ENCODE measurements at regions not wholly inside any gene's neighbourhood (a gene's known extent, or its start where the extent isn't known, plus 50 kb on each side); places are given as distances from the start of the nearest gene placed in this dataset.
A peak's percentile ranks its signal among the peaks of the same experiment; 100 is the strongest.

- H3K4ac ChIP-seq (ENCODE audit: low read depth, low read length): no peak overlapping the region
- H2AK5ac ChIP-seq (ENCODE audit: insufficient read length, low read length): no peak overlapping the region
- H2AFZ ChIP-seq (ENCODE audit: low read length): no peak overlapping the region
- no peak overlapping the region for H3K4me3 Mint-ChIP-seq
- no peak overlapping the region for H3K9ac ChIP-seq (ENCODE audit: extremely low read depth, insufficient read length, low read length)
- H4K91ac ChIP-seq (ENCODE audit: insufficient read length, low read depth, low read length): no peak overlapping the region
- H3K4me1 Mint-ChIP-seq: peaks cover 17 to 19% of the 10 kb centered on the region in 2 experiments
- H4K20me1 ChIP-seq (ENCODE audit: control insufficient read depth, insufficient read depth, insufficient read length): no peaks in the 10 kb centered on the region
- H2BK12ac ChIP-seq (ENCODE audit: insufficient read length, low read depth, low read length): no peak overlapping the region
- H3K14ac ChIP-seq (ENCODE audit: insufficient read depth, low read length): no peak overlapping the region
- no peaks in the 10 kb centered on the region for H3K9me3 ChIP-seq (ENCODE audit: control insufficient read depth, low read depth, low read length)
- H3K4me2 ChIP-seq (ENCODE audit: insufficient read depth, insufficient read length, low read length): no peak overlapping the region
- no peaks in the 10 kb centered on the region for H3K79me2 ChIP-seq (ENCODE audit: insufficient read depth, low read length)
- H3K27ac ChIP-seq (ENCODE audit: insufficient read length, low read depth, low read length): no peak overlapping the region
- H3K9me3 Mint-ChIP-seq: peaks cover 10 to 20% of the 10 kb centered on the region in 2 experiments; a peak in 4 of 5 replicates
- H2BK5ac ChIP-seq (ENCODE audit: insufficient read length, low read length): no peak overlapping the region
- H2BK120ac ChIP-seq (ENCODE audit: low read depth, low read length, poor library complexity, severe bottlenecking): peak overlapping the region; percentile 7
- no peaks in the 10 kb centered on the region; the same call in 1 of the 2 replicates for H3K27me3 Mint-ChIP-seq (ENCODE audit: low read depth)
- no peak for DNase-seq
- no peak overlapping the region; a peak in 1 of 7 replicates for H3K27ac Mint-ChIP-seq
- peaks cover 6 to 23% (median 16%) of the 10 kb centered on the region in 3 experiments; a peak in 6 of 7 replicates for H3K36me3 Mint-ChIP-seq (ENCODE audit: insufficient read depth in 1 of 3, low read depth in 3 of 3)
- no peaks in the 10 kb centered on the region; the same call in none of the 2 replicates for H3K4me1 ChIP-seq (ENCODE audit: insufficient read depth, low read length)
- H3K56ac ChIP-seq (ENCODE audit: insufficient read length, low read depth, low read length): no peak overlapping the region
- no peak overlapping the region for H2BK15ac ChIP-seq (ENCODE audit: low read depth, low read length)
- no peak for TF ChIP-seq CTCF (conservative IDR thresholded peaks at IDR 0.05)
- no peak overlapping the region for H3K23ac ChIP-seq (ENCODE audit: insufficient read length, low read depth, low read length)
- no peaks in the 10 kb centered on the region for H3K27me3 ChIP-seq (ENCODE audit: insufficient read depth, low read length)
- H3K79me1 ChIP-seq (ENCODE audit: insufficient read depth, low read depth, low read length, poor library complexity, severe bottlenecking): no peaks in the 10 kb centered on the region
- no peak overlapping the region for H2BK20ac ChIP-seq (ENCODE audit: low read depth, low read length, poor library complexity, severe bottlenecking)
- H4K8ac ChIP-seq (replicated peaks; ENCODE audit: insufficient read length, low read depth, low read length): no peak overlapping the region
- no peak overlapping the region for H4K5ac ChIP-seq (ENCODE audit: insufficient read length, low read depth, low read length)
- H3K23me2 ChIP-seq (ENCODE audit: insufficient read length, low read depth, low read length, poor library complexity, severe bottlenecking): no peaks in the 10 kb centered on the region
- no peak overlapping the region for H3T11ph ChIP-seq (ENCODE audit: low read length)
- no peak overlapping the region for H3K18ac ChIP-seq (ENCODE audit: insufficient read length, low read depth, low read length)
These were observed 275.4 kb downstream of the ETNK1 start for GRCh38 chr12:22900401-22900800.
